ENCODE measurements at regions not wholly inside any gene's neighbourhood (a gene's known extent, or its start where the extent isn't known, plus 50 kb on each side); places are given as distances from the start of the nearest gene placed in this dataset.
"Not testable (repeated sequence)": the region's sequence is repeated elsewhere in the genome, so short reads cannot be mapped to it uniquely, and the experiment has no call there.

DNA sequence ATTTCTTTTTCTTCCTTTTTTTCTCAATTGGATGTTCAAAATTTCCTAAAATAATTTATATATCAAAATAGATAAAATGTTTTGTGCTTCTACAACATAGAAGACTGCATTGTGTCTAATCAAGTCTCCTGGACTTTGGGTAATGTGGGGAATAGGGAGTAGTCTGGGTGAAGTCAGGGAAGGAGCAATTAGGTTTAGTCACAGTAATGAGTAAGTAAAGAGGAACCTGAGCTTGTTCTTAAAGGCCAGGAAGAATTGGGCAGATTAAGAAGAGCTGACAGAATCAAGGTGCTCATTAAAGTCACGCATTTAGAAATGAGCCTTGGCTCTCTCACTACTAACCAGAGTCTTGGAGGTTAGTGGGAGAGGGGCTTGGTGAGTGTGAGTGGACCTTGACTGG, 233.3 kb upstream of the SSTR1 start:
- DNase-seq (ENCODE audit: insufficient read length, low spot score), result no peak
- FAIRE-seq, result no peak

- no peak for FAIRE-seq
- DNase-seq (ENCODE audit: insufficient read length, low spot score), result no peak
These were observed 230.2 kb upstream of the SSTR1 start for GRCh38 chr14:37977481-37977880.

DNA sequence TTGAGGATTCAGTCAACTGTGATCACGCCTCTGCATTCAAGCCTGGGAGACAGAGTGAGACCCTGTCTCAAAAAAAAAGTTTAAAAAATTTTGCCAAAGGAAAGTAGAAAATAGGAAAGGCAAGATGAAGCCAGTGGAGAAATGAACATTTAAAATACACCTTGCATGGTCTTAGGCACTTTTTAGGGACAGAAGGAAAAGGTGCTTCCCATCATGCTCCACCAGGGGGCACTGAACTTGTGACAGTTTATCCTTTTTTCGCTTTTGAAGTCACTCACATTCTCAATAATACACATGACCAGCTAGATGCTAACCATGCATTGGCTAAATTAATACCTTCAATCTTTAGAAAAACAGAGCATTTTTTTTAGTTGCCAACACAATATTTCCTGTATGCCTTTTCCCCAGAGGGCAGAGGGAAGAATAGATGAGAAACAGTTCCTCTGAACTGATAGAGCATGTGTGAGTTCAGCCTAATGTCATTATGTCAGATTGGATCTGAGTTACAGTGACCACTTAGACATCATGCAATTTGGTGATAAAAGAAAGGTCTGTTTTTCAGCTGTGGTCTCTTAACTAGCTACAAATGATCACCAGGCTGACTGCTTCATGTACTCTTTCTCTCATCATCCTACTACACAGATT, 221.8 kb upstream of the SSTR1 start:
- peak; percentile 18 for DNase-seq (ENCODE audit: insufficient read length, low spot score)
- peak; percentile 51 for FAIRE-seq

DNA sequence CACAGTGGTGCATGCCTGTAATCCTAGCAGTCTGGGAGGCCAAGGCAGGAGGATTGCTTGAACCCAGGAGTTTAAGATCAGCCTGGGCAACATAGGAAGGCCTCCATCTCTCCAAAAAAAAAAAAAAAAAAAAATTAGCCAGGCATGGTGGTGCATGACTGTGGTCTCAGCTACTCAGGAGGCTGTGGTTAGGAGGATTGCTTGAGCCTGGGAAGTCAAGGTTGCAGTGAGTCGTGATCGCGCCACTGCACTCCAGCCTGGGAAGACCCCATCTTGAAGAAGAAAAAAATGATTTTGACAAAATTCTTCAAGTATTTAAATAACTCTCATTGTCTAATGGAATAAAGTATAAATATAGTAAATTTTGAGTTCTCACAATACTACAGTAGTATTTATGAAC, 219.2 kb upstream of the SSTR1 start:
- FAIRE-seq (no peak), DNase-seq (ENCODE audit: insufficient read length, low spot score) (no peak)

- FAIRE-seq, result no peak
- no peak for DNase-seq (ENCODE audit: insufficient read length, low spot score)
These were observed 216.7 kb upstream of the SSTR1 start for GRCh38 chr14:37991027-37991426.

DNA sequence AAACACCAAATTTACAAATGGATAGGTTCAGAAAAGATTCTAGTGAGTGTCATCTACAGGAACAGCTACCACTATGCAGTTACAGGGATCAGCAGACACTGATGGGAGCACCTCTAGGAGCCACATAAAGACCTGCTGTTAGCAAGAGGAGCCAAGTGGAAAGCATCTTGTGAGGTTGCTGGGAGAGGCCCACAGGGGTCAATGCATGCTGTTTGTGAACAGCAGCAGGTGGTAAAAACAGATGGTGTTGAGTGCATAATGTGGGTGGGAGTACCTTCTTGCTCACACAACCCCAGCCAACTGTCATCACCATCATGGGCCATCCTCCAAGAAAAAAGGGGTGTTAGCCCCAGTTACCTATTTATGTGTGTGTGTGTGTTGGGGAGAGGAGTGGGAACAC, 215.2 kb upstream of the SSTR1 start:
- DNase-seq (ENCODE audit: insufficient read length, low spot score) (no peak), FAIRE-seq (no peak)

DNA sequence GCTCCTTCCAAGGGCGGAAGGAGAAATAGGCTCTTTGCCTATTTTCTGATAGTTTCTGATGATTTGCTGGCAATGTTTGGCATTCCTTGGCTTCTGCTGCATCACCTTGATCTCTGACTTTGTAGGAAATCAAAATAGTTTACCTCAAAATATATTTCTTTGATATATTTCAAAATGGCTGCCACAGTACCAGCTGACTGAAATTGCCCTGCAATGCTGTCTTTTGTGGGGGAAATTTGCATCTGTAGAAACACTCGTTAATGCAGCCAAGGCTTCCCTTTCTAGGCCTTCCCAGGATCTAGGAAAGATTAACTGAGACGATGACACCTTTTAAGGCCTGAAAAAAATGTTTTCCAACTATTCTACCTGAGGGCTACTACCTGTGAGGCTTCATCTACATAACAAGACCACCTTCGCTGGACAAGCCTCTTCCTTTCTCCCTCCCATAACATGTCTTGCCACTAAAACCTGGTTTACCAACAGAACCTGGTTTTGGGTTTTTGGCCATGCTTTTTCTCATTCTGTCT, 212.8 kb upstream of the SSTR1 start:
- no peak for FAIRE-seq

DNA sequence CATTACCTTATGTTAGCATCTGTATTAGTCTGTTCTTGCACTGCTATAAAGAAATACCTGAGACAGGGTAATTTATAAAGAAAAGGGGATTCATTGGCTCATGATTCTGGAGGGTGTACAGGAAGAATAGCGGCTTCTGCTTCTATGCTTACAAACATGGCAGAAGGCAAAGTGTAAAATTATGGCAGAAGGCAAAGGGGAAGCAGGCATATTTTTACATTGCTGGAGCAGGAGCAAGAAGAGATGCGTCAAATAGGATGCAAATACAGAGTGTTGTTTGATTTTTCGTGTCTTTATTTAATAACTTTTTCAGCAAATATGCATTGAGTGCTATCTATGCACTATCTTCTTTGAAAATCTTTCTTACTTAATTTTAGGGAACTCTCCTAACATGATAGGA, 210.7 kb upstream of the SSTR1 start:
- DNase-seq (ENCODE audit: insufficient read length, low spot score) (no peak), FAIRE-seq (no peak)

More for the DNA sequence above, 212.8 kb upstream of the SSTR1 start:
- no peak for DNase-seq (ENCODE audit: insufficient read length, low spot score)

DNA sequence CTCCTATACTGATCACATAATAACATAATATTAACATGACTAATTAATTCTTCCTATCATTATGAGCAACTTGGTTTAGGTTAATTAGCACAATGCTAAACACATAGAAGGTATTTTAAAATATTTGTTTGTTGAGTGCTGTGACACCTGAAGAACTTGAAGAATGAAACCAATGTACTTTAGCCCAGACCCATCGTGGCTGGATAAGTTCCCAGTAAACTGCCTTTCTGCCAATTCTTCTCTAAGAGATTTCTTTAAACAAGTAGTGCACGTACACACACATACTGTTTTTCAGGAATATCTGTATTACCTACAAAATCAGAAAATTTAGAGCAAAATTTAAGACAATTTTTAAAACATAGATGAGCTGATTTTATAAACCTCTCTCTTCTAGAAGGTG, 207.4 kb upstream of the SSTR1 start:
- no peak for DNase-seq (ENCODE audit: insufficient read length, low spot score)
- FAIRE-seq, result no peak

DNA sequence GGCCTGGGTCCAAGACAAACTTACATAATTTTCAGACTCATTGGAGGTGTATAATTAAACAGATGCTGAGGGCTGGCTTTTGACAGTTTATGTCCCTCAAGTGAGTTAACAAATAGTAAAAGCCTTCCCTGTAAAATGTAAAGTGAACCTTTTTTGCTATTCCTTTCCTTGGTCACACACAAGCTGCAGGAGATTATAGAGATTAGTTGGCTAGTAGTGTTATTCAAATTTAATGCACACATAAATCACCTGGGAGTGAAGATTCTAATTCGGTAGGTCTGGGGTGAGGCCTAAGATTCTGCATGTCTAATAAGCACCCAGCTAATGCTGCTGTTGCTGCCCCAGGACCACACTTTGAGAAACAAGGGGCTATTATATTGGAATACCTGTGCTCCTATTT, 206.2 kb upstream of the SSTR1 start:
- FAIRE-seq (no peak), DNase-seq (ENCODE audit: insufficient read length, low spot score) (no peak)

- no peak for FAIRE-seq
These were observed 203.7 kb upstream of the SSTR1 start for GRCh38 chr14:38003746-38004609.

GRCh38 chr14:38004610-38004879, 203.2 kb upstream of the SSTR1 start:
- DNase-seq (ENCODE audit: insufficient read length, low spot score) (no peak), FAIRE-seq (no peak)

More at GRCh38 chr14:38003746-38004609, 203.7 kb upstream of the SSTR1 start:
- no peak for DNase-seq (ENCODE audit: insufficient read length, low spot score)

DNA sequence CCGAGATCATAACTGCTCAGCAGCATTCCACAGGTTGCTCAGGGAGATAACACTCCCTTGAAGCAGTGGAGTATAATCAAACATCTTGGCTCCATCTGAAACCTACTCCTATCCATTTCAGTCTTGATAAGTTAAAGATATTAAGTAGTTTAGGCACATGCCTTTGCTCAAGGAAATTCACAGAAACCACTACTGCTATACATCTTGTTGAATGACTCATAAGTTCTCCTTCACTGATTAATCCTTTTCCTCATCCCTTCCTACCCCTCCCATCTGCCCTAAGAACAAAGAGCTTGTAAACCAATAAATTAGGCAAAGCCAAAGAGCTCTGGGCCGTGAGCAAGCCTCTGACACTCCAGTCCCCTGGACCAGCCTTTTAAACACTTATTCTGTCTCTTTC, 196.5 kb upstream of the SSTR1 start:
- not testable (repeated sequence) for FAIRE-seq; DNase-seq (ENCODE audit: insufficient read length, low spot score)

DNA sequence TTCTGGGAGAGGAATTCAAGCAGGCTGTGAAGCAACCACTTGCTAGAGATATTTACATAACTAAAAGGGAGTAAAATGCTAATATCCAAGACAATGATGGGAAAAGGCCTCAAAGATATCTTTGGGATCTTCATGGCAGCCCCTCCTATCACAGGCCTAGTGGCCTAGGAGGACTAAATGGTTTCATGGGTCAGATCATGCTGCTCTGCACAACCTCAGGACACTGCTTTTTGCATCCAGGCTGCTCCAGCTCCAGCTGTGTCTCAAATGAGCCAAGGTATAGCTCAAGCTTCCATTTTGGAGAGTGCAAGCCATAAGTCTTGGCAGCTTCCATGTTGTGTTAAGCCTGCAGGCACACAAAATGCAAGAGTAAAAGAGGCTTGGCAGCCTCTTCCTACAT, 195.6 kb upstream of the SSTR1 start:
- DNase-seq (ENCODE audit: insufficient read length, low spot score) (no peak), FAIRE-seq (no peak)

- DNase-seq (ENCODE audit: insufficient read length, low spot score) (no peak), FAIRE-seq (no peak)
These were observed 191.2 kb upstream of the SSTR1 start for GRCh38 chr14:38016497-38016896.

GRCh38 chr14:38021861-38022260, 185.8 kb upstream of the SSTR1 start:
- DNase-seq (ENCODE audit: insufficient read length, low spot score), result no peak
- no peak for FAIRE-seq

DNA sequence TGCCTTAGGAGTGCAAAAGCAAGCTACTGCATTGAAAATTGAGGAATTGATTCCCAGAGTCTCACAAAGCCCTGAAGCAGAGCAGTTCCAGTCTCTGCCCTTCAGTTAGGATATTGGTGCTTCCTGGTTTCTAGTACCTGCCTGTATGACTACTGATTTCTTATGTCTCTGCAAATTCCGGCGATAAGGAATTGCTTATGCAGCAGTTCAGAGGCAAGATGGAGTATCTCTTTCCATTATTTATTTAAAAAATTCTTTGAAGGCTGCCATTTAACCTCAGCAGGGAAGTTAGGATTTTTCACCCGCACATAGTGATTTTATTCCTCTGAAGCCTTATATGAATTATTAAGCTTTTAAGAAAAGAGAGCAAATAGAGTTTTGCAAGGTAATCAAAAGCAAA, 184.9 kb upstream of the SSTR1 start:
- no peak for FAIRE-seq
- no peak for DNase-seq (ENCODE audit: insufficient read length, low spot score)

- FAIRE-seq (no peak), DNase-seq (ENCODE audit: insufficient read length, low spot score) (no peak)
These were observed 169.5 kb upstream of the SSTR1 start for GRCh38 chr14:38038171-38038570.

GRCh38 chr14:38038986-38039385, 168.7 kb upstream of the SSTR1 start:
- FAIRE-seq, result no peak

GRCh38 chr14:38039496-38039895, 168.2 kb upstream of the SSTR1 start:
- DNase-seq (ENCODE audit: insufficient read length, low spot score) (no peak), FAIRE-seq (no peak)

More at GRCh38 chr14:38038986-38039385, 168.7 kb upstream of the SSTR1 start:
- DNase-seq (ENCODE audit: insufficient read length, low spot score), result no peak

GRCh38 chr14:38040411-38040810, 167.3 kb upstream of the SSTR1 start:
- DNase-seq (ENCODE audit: insufficient read length, low spot score), result no peak
- FAIRE-seq, result no peak

DNA sequence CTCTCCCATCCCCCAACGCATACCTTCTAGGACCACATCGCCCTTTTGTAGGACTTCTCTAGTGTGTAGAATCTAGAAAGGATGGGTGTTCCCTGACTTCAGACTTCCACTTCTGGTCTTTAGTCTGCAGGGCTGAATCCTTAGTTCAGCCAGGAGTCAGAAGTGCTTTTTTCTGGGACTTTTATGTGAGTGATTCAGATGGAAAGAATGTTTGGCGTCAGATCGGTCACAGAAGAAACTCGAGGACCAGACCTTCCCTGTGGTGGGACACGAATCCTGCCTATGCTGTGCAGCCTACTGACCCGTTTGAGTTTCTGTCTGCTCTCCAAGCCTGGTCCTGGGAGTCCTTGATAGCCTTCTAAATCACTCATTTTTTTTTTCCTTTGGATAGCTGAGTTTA, 165.4 kb upstream of the SSTR1 start:
- no peak for FAIRE-seq
- peak; percentile 52 for DNase-seq (ENCODE audit: insufficient read length, low spot score)

Data from HTR-8/SVneo (cell line).